Eye (tissue), 1 donor: ENCODE measurements at regions not wholly inside any gene's neighbourhood (a gene's known extent, or its start where the extent isn't known, plus 50 kb on each side); places are given as distances from the start of the nearest gene placed in this dataset.
"Not testable (repeated sequence)": the region's sequence is repeated elsewhere in the genome, so short reads cannot be mapped to it uniquely, and the experiment has no call there.

Experiments used
- DNase-seq: peaks from one replicate; pipeline ENCODE4 v3.0.0-alpha.2; 2015

DNA sequence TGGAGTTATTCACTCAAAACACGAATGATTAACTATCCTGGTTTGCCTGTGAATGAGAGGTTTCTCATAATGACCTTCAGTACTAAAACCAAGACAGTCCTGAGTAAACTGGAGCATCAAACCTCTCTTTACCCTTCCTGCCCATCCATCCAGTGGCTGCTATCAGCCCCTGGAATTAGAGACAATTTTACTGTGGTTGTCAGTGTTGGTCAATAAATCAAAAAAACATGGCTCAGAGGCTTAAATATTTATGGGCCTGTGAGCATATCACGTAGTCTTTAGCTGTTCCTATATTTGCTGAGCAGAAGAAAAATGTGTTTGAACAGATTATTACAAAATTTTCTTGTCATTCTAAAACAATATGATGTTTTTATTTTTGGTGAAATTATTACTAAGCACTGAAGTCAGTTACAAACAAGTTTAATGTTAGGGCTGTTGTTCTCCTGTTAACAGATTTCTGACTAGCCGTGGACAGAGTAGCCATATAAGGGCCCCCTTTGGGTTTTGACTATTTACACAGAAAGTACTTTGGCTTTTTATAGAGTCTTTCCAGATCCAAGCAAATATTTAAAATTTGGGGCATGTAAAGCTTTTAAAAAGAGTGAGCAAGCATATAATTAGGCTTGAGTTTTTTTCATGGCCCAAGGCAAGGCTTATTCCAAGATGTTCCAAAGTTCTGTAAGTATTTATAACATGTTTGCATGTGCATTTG is 580.9 kb downstream of the DIPK2A start:
- no peak for DNase-seq

DNA sequence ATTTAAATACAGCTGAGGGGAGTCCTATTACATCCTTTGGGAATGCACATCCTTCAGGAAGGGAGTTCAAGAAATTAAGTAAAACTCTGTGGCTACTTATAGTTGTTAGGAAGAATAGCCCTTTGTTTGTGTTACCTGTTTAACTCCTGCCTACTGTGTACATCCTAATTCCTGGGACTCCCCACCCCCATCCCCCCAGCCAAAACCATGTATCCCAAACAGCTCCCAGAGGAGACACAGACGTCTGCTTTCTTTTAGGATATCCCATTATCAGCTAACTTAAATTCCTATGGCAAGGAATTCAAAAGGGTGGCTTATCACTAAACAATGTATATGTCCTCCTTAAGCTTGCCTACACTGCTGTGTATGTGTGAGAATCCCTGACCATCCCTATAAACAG is 581.7 kb downstream of the DIPK2A start:
- DNase-seq = no peak

DNA sequence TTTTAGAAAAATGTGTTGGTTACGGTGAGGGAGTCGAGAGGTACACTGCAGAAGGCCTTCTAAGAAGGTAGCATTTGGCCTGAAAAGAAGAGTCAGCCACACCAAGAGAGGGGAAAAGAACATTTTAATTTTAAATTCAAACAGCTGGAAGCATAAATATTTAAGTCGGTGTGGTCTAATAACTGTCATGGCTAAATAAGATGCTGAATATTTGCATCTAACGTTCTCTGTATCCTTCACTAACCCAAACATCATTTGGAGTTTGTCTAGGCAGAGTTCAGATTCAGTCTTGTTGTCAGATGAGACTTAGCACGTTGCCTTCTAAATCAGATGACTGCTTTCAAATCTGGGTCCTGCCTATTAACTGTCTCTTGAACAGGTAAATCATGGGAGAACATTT is 583.3 kb downstream of the DIPK2A start:
- DNase-seq = no peak

DNA sequence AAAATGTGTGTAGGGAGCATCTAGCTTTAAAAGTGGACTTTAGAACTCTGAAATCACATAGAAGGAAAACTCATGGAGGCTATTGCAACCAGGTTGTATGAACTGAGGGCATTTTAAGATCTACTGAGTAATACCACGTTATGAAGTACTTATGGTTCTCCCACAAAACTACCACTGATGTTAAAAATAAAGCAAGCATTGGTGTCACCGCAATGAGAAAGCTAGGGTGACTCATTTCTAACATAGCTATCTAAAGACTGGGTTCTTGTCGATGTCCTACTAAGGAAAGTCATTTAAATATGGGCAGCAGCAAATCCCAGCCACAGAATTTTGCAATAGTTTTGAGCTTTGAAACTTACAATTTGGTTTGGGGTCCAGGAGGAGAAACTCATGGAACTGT is 584.8 kb downstream of the DIPK2A start:
- no peak for DNase-seq

GRCh38 chr3:144557515-144557914 is 585.9 kb downstream of the DIPK2A start:
- DNase-seq = no peak

DNA sequence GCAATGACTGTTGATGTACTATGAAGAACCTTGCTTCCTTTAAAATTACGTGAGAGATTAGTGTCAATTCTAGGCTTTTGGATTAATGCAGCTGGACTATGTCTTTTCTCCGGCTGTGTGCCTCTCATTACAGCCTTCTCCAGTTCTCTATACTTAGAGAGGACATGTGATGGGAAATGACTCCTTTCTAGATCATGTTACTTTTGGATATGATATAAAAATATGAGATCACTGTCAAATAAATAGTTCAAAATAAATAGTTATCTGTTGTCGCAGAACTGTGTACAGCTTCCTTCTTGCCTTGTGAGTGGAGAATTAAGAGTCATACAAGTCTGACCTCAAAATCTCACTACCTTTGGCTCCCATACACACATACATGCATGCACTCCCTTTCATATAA is 592.4 kb downstream of the DIPK2A start:
- no peak for DNase-seq

GRCh38 chr3:144566320-144566719 is 594.7 kb downstream of the DIPK2A start:
- DNase-seq = no peak

GRCh38 chr3:144569651-144570050 is 598.0 kb downstream of the DIPK2A start:
- DNase-seq = no peak

DNA sequence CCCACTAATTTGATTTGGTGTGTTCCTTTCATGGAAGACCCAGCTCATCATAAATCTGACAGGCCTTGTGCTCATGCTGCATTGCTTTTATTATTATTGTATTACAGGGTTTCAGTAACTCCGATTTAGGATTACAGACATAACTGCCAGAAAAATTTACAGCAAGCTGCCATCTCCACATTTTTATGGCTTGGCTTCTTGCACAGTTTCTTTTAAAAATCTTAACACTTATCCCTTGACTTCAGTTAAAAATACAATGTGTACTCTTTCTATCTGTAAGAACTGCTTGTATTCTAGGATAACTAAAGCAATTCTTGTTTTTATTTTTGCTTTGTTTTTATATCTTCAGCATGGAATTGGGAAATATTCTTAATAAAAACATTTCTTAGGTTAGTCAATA is 612.2 kb downstream of the DIPK2A start:
- peak; percentile 19 for DNase-seq

DNA sequence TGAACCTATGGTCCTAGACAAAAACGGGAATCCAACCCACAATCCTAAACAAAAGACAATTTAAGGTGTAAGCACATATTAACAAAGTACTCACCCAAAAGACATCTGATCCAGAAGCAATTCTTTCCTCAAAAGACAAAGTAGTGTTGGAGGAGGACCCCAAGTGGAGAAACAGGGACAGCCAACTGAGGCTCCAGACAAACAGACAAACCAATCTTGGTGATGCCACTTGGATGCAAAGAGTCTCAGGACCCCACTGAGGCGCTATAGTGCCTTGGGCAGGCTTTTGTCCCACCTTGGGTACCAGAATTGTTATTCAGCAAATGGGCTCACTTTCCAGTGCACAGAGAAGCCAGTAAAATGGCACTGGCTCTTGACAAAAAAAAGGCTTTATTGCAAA is 613.8 kb downstream of the DIPK2A start:
- DNase-seq = no peak

DNA sequence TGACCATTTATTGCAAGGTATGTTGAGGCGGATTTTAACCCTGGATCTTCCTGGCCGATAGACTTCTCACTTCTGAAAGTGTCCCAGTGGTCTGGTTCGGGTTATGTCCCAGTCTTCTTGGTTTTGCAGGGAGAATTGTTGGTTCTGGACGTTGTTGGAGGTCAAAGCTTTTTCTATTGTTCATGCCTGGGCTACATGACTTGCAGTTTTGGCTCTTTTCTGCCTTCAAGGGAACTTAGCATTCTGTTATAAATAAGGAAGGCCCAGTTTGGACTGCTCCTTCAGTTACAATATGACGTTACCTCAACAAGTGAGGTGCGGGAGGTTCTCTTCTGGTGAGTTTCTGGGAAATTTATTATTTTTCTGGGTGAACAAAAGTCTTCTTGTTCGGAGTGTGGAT is 614.3 kb downstream of the DIPK2A start:
- DNase-seq = no peak

DNA sequence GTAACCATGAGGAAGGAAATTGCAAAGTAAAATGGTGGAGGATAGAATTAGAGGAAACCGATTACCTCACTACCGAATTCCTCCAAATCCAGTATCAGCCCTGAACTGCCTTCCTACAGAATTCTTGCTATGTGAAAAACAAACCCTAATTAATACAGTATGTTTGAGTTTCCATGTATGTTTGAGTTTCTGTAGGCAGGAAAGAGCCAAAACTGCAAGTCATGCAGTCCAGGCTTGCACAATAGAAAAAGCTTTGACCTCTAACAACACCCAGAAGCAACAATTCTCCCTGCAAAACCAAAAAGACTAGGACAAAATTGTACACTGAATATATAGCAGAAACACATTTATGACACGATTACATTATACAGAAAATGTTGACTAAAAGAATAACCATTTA is 614.8 kb downstream of the DIPK2A start:
- DNase-seq = no peak

- DNase-seq = no peak
Observed at GRCh38 chr3:144590854-144591253, 619.2 kb downstream of the DIPK2A start.

DNA sequence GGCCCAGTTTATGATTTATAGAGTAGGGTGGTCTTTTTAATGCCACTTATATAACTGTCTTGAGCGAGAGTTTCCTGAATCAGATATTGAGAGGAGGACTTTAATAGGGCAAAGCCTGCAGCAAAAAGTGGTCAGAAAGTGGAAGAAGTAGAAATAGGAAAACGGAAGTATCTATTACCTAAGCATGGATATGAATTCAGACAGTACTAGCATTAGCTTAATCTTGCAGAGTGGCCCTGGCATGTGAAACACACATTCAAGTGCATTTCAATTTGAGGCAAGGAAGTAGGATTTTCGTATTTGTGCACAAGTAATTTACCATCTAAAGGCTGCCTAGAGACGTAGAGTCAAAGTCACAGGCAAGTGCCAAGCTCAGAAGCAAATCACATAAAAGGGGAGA is 622.3 kb downstream of the DIPK2A start:
- no peak for DNase-seq

DNA sequence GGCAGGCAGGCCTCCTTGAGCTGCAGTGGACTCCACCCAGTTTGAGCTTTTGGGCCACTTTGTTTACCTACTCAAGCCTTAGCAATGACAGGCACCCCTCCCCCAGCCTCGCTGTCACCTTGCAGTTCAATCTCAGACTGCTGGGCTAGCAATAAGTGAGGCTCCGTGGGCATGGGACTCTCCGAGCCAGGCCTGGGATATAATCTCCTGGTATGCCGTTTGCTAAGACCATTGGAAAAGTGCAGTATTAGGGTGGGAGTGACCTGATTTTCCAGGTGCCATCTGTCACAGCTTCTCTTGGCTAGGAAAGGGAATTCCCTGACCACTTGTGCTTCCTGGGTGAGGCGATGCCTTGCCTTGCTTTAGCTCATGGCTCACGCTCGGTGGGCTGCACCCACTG is 648.6 kb downstream of the DIPK2A start:
- DNase-seq = not testable (repeated sequence)

DNA sequence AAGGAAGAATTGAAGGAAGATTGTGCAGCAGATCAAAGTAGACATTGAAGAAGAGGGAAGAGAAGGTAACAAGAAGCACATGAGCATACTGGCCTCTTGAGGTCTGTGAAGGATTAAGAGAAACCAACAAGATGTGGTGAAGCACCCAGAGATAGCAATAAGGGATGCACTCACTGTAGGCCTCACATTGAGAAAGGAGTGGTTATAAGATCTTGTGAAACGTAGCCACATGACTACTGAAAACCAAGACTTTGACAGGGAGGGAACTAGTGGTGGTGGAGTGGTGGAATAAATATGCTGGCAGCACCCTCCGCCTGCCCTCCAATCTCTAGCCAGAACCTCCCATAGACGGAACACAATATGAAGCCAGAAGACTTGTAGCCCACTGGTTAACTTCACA is 651.2 kb downstream of the DIPK2A start:
- no peak for DNase-seq

GRCh38 chr3:144624656-144625055 is 653.0 kb downstream of the DIPK2A start:
- no peak for DNase-seq

GRCh38 chr3:144626835-144627234 is 655.2 kb downstream of the DIPK2A start:
- no peak for DNase-seq

DNA sequence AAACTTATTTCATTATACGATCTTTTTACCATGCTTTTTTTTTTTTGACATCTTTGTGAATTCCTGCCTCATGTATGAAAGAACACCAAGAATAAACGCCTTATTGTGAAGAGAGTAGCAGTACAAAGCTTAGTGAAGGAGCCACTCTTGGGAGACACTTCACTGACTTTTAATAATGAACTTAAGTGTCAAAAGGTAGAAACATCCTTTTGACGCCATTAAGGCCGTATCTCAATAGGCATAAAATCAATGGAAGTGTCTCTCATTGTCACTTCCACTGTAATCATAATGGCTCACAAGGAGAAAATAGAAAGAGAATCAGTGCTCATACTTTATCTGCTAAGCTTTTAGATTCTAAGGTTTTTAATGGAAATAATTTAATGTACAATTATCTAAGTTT is 657.8 kb downstream of the DIPK2A start:
- peak; percentile 56 for DNase-seq

DNA sequence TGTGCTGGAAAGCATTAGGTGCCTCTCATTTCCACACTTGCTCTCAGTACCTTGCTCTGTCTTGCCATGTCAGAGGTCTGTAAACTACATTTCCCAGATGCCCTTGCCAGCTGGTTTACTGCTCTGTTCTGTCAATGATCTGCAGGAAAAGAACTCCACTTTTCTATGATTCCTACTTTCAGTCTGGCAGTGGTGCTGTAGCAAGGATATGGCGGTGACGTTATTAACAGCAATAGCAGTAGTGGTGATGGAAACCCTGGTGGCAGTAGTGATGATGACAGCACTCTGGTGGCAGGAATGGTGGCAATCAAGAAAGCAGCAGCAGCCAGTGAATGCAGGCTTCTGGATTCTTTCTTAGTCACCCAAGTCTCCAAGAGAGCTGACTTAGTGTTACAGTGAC is 665.2 kb downstream of the DIPK2A start:
- no peak for DNase-seq

GRCh38 chr3:144638009-144638408 is 666.4 kb downstream of the DIPK2A start:
- no peak for DNase-seq

GRCh38 chr3:144643771-144644198 is 672.2 kb downstream of the DIPK2A start:
- peak; percentile 28 for DNase-seq

DNA sequence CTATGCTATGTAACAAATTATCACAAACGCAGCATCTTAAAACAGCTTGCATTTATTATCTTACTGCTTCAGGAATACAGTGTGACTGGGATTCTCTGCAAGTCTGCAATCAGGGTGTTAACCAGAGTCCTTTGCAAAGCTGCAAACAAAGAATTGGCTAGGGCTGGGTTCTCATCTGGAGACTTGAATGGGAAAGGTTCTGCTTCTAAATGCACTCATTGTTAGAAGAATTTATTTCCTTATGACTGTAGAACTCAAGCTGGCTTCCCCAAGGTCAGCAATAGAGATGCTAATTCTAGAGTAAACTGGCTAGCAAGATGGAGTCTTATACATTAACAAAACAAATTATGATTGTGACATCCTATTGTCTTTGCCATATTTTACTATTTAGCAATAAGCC is 673.7 kb downstream of the DIPK2A start:
- DNase-seq = no peak

- no peak for DNase-seq
Observed at GRCh38 chr3:144650380-144650779, 678.8 kb downstream of the DIPK2A start.

- no peak for DNase-seq
Observed at GRCh38 chr3:144652573-144652972, 681.0 kb downstream of the DIPK2A start.
